ENCODE measurements at regions not wholly inside any gene's neighbourhood (a gene's known extent, or its start where the extent isn't known, plus 50 kb on each side); places are given as distances from the start of the nearest gene placed in this dataset.
"Not testable (repeated sequence)": the region's sequence is repeated elsewhere in the genome, so short reads cannot be mapped to it uniquely, and the experiment has no call there.

DNA sequence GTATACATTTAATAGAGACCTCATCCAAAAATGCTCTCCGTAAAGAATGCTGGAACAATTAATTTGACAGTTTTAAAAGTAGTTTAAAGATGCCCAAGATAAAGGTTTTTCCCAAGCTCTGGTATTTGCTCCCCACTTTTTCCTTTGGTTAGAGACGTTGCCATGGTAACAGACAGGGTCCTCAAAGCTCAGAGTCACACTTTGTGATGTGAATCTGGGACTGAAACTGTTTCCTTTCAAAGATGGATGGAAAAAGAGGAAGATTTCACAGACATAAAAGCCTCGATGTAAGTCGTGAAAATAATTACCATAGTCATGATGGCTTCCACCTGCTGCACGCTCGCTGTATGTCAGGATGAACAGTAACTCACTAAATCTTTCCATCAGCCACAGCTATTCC is 229.5 kb downstream of the MSX2 start:
- DNase-seq, result no peak

DNA sequence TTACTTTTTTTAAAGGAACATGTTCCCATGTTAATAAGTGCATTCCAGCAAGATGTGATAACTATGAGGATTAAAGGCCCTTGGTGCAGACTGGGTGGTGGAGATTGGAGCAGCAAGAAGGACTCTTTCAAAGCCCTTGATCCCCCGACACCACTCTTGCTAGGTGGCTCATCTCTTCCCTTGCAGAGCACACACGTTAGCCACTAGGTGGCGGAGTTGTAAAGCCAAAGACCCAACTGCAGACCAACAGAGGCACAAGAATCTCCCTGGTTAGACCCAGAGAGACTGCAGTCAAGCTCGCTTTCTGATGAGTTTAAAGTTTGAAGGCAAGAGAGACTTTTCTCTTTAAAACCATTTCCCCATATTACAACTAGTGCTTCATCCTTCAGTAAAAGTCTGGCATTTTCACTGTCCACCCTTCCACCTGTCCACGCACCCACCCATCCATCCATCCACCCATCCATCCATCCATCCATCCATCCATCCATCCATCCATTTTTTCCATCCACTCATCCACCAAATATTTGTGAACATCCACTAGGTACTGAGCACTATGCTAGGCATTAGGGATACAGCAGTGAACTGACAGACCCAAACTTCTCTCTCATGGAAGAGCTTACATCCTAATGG is 226.9 kb downstream of the MSX2 start:
- DNase-seq, result peak; percentile 52 to 78

DNA sequence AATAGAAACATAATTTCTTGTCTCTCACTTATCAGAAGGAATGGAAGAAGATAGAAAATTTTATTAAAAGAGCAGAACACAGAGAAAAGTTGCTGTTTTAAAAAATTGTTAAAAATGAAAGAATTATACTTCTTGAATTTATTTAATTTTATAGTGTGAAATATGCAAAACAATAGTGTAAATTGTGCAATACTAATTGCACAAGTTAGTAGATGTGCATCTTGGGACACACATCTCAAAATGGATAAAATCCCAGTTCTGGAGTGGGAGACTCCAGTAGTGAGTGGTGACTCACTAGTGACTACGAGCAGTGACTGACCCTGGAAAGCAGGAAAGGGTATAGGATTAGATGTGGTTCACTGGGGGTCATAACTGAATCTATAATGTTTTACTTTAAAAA is 223.2 kb downstream of the MSX2 start:
- no peak for DNase-seq

DNA sequence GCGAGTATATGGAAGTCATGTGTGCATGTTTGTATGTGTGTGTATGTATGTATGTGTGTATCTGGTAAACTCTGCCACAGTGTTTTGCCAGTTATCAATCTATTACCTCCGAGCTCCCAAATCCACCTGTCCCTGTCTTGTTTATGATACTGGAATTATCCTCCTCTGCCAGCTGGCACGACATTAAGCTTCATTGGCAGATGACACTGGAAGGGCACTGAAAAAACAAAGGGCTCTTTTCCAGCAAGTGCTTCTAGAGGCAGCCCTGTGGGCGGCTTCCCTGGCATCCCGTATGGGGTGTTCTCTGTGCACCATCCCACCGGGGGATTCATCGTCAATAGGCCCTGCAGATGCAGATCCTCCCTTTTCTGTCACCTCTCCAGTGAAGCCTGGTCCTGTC is 221.5 kb downstream of the MSX2 start:
- no peak for DNase-seq

DNA sequence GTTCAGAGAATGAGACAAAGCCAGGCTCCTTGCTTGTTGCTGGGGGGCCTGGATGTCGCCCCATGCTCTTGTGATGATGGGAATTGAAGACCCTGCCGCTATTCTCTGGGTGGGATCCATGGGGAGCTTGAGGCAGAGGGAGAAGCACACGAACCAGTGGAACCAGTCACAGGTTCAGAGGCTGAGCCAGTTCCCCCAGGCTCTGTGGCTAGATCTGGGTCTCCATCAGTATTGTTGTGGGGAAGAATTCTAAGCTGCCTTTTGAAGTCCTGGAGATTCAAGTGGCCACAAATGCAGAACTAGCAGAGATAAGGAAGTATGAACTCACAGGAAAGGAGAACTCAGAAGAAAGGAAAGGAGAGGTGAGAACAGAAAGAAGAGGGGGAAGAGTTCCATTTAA is 219.4 kb downstream of the MSX2 start:
- DNase-seq, result no peak

DNA sequence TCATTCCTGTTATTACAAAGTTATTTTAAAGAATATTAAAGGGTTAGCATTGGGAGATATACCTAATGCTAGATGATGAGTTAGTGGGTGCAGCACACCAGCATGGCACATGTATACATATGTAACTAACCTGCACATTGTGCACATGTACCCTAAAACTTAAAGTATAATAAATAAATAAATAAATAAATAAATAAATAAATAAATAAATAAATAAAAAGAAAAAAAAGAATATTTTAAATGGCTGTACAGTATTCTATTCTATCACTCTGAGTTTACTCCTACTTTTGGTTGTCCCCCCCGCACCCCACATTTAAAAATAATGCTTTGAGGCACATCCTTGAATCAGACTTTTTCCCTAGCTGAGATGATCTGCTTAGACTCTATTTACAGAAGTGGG is 218.6 kb downstream of the MSX2 start:
- not testable (repeated sequence) for DNase-seq

DNA sequence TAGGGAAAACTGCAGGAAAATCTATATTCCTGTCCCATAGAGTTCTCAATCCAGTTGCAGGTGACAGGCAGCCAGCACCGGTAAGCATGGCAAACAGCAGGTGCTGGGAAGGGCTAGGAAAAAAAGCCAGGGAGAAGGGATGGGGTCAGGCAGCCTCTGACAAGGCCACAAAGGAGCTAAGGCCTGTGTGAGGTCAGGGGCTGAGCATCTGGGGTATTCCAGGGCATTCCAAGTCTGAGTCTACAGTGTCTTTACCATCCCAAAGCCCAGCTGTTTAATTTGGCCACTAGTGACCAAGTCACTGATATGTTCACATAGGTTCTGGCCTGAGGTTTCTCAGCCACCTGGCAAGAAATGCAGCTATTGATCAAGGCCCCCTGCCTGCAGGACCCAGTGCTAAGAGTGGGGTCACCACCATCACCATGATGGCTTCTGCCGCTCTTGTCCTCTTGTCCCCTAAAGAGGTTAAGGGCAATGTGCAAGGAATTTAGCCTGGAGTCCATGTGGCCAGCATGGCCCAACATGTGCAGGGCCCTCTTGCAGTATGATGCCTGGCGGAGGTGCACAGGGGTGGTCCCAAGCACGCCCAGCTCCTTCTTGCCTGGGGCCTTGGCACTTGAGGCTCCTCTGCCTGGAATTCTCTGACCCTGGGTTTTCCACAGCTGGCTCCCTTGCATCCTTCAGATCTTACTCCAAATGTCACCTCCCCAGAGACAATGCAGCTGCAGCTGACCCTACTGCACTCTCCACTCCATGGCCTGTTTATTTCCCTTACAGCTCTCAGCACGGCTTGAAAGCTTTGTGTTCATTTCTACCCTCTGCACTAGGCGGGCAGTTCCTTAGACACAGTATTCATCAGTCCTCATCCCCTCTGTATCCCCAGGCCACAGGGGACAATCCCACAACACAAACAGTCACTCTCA is 213.1 kb downstream of the MSX2 start:
- DNase-seq, result no peak

DNA sequence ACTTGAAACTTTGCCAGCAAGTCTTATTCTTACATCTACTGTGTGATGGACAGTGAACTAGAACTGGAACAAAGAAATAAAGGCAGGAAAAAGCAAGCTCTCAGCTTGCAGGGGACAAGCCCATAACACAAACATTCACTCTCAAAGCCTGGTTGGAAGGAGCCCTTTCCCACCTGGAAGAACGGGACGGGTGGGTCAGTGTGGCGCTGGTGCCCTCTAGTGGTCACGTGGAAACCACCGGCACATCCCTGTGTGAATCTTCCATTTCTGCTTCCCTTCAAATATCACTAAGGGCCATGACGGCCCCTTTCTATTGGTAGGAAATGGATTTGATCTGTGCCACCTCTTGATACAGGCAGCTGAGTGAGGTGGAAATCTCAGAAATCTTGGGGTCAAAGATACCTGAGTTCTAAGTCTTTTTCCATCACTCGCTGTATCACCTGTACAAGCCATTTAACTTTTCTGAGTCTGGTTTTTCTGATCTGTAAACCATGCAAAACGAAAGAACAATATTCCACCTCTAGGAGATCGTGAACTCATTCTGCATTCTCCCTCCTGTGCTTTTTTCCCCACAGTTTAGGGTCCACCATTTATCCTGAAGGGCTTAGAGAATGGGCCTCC is 211.6 kb downstream of the MSX2 start:
- peak; percentile 23 to 46 for DNase-seq

DNA sequence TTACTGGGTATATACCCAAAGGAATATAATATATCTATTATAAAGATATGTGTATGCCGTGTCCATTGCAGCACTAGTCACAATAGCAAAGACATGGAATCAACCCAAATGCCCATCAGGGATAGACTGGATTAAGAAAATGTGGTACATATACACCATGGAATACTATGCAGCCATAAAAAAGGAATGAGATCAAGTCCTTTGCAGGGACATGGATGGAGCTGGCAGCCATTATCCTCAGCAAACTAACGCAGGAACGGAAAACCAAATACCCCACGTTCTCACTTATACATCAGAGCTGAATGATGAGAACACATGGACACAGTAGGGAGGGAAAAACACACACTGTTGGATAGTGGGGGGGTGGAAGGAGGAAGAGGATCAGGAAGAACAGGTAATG is 206.7 kb downstream of the MSX2 start:
- not testable (repeated sequence) for DNase-seq

DNA sequence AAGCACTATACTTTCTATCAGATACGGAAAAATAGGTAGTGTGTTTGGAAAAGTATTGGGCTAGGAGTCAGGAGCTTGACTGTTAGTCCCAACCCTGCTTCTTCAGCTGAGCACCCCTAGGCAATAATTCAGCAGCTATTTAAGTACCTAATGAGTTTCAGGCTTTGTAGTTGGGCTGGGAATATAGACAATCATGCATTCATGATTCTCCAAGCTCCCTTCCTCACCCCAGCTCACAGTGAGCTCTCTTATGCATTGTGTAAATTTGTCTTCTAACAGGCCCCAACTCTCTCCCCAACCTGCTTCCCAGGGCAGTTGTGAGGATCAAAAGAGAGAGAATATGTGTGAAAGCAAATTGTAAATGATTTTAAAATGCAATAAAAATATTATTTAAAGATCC is 201.2 kb downstream of the MSX2 start:
- DNase-seq, result no peak

DNA sequence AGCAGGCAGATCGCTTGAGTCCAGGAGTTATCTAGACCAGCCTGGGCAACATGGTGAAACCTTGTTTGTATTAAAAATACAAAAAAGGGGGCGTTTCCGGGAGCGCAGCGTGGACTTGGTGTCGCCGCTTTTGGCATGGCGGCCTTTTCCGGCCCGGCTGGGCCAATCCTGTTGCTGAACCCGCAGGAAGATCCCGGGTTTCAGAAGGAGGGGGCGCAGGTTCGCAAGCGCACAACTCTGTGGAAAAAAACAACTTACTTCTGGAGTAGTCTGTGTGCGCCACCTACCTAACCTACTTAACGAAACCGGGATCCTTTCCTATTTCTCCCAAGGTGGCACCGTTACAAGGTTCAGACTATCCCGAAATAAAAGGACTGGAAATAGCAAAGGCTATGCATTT is 198.6 kb downstream of the MSX2 start:
- no peak for DNase-seq

DNA sequence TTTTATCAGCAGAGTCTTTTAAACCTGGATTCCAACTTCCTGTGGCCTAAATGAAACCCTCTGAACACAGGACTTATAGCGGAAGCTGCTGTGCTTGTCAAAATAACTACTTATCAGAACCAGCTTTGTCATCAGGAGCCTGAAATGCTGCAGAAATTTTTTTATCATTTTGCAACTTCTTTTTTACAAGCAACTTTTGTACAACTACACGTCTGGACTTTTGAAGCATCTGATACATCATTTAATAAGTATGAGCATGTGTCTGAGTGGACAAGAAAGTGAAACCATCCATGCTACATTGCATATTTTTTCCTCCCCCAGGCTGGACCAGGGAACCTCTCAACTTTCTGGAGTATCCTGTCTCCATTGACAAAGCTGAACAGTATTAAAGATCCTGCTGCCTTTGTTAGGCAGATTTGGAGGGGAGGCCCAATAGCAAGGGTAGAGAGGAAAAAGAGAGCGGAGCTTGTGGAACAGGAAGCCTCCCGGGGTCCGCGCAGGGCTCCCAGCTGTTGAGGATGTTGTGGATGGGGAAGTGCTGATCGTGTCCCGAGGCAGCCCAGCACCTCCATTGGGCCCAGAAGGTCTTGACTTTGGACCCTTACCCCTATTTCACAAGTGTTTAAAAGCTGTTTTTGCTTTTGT is 196.6 kb downstream of the MSX2 start:
- no peak for DNase-seq

DNA sequence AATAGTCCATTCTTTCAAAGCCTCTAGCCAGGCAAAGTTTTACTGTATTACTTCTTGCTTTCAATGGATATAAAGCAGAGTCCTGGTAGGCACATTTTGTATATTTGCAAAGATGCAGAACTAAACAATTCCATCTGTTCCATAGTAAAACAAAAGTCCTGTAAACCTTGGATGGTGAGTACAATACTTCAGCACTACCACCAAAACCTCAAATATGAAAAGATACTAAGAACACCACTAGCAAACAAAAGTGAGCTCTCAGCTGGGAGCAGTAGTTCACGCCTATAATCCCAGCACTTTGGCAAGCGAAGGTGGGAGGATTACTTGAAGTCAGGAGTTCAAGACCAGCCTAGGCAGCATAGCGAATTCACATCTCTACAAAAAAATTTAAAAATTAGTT is 195.0 kb downstream of the MSX2 start:
- DNase-seq, result no peak

DNA sequence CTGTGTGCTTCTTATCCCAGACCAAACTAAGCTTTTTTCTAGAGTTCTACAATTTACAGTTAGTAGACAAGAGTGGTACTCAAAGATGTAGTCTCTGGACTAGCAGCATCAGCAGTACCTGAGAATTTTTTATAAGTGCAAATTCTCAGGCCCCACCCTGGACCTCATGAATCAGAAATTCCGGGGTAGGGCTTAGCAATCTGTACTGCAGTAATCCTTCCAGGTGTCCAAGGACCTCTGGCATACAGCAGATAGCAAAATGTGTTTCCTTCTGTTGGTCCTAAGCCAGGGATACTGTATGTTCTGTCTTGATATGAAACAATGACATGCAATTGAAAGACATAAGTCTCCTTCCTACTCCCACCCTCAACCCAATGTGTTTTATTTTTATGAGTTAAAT is 194.3 kb downstream of the MSX2 start:
- DNase-seq, result no peak

DNA sequence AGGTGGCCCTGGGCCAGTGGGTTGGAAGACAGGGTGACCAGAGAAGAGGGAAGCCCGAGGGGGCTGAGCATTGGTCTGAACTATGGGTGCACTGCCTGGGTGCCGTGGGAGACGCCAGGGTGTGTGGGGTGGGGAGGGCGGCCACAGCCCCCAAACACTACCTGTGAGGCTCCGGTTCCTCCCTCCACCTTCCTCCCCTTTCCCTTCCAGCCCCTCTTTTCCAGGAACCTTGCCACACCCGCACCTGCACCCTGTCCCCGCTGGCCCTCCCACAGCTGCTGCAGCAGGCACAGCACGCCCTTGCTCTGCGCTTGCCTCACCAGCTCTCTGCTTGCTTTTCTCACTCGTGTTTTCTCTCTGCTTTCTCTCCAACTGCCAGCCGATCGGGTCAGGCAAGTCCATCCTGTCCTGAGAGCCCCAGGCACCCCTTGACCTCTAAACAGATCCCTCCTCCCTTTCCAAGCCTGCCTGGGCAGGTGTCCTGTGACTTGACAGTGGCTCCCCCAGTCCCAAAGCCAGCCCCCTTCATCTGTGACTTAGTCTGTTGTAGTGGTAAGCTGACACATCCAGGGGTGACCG is 193.7 kb downstream of the MSX2 start:
- no peak for DNase-seq

DNA sequence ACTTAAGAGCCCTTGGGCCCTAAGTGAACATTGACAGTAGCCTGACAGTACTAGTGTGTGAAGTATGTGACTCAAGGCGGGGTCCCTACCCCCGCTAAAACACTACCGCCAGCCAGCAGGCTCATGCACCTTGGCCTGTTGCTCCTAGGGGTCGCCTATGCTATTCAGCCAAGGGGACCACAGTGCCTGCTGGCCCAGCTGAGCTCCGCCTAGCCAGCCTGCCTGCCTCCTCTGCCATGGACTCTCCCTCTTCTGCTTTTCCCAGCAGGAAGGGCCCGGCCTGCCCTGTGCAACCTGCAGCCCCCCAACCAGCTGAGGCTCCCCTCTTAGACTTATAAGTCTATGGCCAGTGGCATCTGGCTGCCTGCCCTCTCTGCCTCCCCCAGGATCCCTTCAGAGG is 193.1 kb downstream of the MSX2 start:
- DNase-seq, result not testable (repeated sequence)

DNA sequence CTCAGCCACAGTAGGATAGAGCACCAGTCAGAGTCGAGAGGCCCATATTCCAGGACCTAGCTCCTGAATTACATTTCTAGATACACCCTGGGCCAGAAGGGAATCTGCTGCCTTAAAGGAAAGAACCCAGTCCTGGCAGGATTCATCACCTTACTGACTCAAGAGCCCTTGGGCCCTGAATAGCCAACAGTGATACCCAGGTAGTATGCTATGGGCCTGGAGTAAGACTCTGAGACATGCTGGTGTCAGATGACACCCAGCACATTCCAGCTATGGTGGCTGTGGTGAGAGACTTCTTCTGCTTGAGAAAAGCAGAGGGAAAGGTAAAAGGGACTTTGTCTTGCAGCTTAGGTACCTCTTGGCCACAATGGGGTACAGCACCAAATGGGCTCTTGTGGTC is 192.5 kb downstream of the MSX2 start:
- DNase-seq, result not testable (repeated sequence)

DNA sequence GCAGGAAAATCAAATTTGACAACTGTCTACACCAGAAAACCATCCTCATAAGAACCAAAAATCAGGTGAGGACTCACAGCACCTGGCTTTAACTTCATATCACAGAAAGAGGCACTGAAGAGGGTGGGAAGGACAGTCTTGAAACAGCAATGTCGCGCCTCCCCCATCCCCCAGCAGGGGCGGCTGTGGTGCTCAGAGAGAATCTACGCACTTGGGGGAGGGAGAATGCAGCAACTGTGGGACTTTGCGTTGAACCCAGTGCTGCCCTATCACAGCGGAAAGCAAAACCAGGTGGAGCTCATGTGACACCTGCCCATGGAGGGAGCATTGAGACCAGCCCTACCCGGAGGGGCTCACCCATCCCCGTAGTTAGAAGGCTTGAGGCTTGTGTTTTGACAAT is 191.8 kb downstream of the MSX2 start:
- DNase-seq, result no peak

DNA sequence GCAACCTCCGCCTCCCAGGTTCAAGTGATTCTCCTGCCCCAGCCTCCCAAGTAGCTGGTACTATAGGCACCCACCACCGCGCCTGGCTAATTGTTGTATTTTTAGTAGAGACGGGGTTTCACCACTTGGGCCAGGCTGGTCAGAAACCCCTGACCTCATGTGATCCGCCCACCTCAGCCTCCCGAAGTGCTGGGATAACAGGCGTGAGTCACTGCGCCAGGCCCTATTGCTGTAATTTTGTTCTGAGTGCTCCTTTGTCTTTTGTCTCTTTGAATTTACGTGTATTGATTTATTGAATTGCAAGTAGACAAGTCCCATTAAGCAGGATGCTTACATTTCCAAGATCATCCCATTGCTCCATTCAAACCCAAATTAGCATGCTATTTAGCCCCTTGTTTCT is 186.7 kb downstream of the MSX2 start:
- no peak for DNase-seq

DNA sequence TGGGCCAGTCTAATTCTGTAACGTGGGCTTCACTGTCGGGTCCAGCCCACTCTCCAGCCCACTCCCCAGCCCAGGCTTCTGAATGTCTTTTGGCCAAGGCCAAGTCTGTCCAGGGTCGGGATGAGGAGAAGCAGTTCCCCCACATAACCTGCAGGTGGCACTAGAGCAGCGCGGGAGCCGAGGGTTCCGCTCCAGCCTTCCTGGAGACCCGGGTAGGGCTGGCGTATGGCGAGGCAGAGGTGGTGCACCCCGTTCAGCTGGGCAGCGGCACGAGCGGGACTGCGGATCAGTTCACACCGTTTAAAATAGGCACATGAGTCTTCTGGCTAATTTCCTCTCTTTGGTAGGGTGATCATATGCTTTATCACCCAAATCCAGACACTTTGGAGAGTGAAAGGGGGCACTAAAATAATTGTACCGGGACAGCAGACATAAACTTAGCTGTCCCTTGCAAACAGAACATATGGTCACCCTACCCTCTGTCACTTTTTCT is 185.9 kb downstream of the MSX2 start:
- peak; percentile 7 to 48 for DNase-seq

DNA sequence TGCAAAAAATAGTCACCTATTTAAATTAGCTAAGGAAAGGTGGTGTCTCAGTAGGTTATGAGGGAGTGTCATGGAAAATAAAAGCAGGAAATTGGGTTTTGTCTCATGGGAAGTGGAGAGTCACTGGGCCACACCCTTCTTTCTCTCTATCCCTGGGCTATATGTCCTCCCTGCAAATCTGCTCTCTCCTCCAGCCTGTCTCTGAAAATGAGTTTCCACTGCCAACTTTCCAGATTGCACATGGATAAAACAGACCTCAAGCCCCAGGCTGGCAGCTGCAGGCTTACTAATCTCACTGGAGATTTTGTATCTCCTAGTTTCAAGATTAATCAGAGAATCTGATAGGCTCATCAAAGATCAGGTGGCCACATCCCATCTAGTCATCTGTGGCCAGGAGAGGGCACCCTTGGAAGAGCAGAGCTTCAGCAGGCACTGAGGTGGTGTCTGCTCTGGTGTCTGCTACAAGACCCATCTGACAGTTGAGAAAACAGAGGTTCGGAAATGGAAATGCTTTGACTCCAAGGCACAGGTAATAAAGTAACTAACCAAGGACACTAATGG is 178.9 kb downstream of the MSX2 start:
- peak in 1 of 2 experiments; percentile 16 for DNase-seq

DNA sequence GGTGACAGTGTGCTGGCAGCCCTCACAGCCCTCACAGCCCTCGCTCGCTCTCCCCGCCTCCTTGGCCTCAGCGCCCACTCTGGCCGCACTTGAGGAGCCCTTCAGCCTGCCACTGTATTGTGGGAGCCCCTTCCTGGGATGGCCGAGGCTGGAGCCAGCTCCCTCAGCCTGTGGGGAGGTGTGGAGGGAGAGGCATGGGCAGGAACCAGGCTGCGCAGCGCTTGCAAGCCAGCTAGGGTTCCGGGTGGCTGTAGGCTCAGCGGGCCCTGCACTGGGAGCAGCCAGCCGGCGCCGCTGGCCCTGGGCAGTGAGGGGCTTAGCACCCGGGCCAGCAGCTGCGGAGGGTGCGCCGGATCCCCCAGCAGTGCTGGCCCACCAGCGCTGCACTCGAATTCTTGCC is 177.0 kb downstream of the MSX2 start:
- DNase-seq, result no peak
